ENCODE measurements at regions not wholly inside any gene's neighbourhood (a gene's known extent, or its start where the extent isn't known, plus 50 kb on each side); places are given as distances from the start of the nearest gene placed in this dataset.

DNA sequence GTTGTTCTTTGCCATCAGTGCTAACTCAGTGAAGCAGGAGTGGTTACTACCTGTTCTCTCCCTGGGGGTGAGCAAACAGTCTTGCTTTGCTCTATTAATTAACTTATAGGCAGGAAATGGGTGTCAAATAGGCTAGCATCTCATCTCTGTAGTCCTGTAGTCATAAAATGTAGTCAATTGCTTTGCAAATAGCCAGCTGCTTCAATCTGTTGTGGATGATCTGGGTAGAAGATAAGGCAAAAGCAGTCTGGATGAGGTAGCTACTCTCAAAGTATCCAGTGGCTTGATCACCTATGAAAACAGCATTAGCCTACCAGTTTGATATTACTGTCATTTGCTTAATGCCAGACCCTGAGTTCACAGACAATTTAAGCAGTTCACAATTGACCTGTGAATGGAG lies 369.0 kb upstream of the TMTC1 start:
- TF ChIP-seq, protein P1, sequence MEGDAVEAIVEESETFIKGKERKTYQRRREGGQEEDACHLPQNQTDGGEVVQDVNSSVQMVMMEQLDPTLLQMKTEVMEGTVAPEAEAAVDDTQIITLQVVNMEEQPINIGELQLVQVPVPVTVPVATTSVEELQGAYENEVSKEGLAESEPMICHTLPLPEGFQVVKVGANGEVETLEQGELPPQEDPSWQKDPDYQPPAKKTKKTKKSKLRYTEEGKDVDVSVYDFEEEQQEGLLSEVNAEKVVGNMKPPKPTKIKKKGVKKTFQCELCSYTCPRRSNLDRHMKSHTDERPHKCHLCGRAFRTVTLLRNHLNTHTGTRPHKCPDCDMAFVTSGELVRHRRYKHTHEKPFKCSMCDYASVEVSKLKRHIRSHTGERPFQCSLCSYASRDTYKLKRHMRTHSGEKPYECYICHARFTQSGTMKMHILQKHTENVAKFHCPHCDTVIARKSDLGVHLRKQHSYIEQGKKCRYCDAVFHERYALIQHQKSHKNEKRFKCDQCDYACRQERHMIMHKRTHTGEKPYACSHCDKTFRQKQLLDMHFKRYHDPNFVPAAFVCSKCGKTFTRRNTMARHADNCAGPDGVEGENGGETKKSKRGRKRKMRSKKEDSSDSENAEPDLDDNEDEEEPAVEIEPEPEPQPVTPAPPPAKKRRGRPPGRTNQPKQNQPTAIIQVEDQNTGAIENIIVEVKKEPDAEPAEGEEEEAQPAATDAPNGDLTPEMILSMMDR (IDR thresholded peaks at IDR 0.05) = no peak
- TF ChIP-seq POLR2A (IDR thresholded peaks at IDR 0.05) = no peak

Measured in ovary (tissue), 3 donors.